Epithelial cell of prostate (primary cell): ENCODE measurements at regions not wholly inside any gene's neighbourhood (a gene's known extent, or its start where the extent isn't known, plus 50 kb on each side); places are given as distances from the start of the nearest gene placed in this dataset.
"Not testable (repeated sequence)": the region's sequence is repeated elsewhere in the genome, so short reads cannot be mapped to it uniquely, and the experiment has no call there.

Source experiments
- DNase-seq: peaks from one replicate; pipeline ENCODE4 v3.0.0-alpha.2; 2011; ENCODE audit warnings: low read depth, low spot score
- H3K27ac ChIP-seq: fragments of 450-650 bp; 2 replicates; pipeline ENCODE4 v1.5.1; 2017; ENCODE audit warnings: mild to moderate bottlenecking

DNA sequence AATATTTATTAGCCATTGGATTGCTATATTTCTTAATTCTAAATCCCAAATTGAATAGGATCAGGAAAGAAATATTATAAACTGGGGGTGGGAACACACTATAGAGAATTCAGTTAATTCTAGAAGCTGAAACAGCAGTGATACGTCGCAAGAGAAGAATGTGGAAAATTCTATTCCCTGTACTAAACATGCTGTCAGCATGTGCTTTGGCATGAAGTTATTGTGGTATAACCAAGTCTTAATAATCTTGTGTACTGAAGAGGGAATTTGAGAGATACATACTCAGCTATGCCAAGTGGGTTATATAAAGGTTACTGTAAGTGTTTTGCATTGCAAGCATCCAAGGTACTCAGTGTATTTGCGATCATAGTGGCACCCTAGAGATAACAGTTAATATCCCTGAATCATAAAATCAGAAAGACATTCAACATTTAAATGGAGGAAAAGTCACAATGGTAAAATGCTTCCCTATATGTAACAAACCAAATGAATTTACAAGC lies 1492.9 kb upstream of the C9orf72 start:
- DNase-seq = no peak
- H3K27ac ChIP-seq = no peak overlapping the region

DNA sequence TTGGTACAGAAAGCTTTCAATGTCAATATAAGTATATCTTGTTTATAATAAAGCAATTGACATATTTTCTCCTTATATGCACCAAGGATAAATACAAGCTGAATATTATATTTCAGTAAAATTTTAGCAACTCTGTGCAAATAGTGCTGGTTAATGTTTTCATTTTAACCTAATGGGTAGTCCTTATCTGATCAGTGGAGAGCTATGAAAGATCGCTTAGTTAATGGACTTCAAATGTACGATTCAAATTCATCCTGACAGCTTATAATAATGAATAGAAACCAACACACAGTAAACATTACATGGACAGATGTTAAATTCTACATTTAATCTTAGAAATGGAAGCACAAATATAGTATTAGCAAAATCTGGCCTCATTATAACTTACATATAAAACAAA lies 1495.2 kb upstream of the C9orf72 start:
- no peak for DNase-seq
- no peak overlapping the region for H3K27ac ChIP-seq

- H3K27ac ChIP-seq = no peak overlapping the region
- DNase-seq = no peak
Measured at GRCh38 chr9:29069376-29069775, 1496.1 kb upstream of the C9orf72 start.

GRCh38 chr9:29078063-29078666 lies 1504.9 kb upstream of the C9orf72 start:
- DNase-seq = peak; percentile 14
- no peak overlapping the region for H3K27ac ChIP-seq

- H3K27ac ChIP-seq = no peak overlapping the region
- DNase-seq = no peak
Measured at GRCh38 chr9:29100762-29101161, 1527.5 kb upstream of the C9orf72 start.

- DNase-seq, H3K27ac ChIP-seq: not testable (repeated sequence)
Measured at GRCh38 chr9:29104166-29104565, 1530.9 kb upstream of the C9orf72 start.

- no peak for DNase-seq
- H3K27ac ChIP-seq = no peak overlapping the region
Measured at GRCh38 chr9:29118555-29118954, 1545.3 kb upstream of the C9orf72 start.

GRCh38 chr9:29126783-29127182 lies 1553.5 kb upstream of the C9orf72 start:
- H3K27ac ChIP-seq = no peak overlapping the region
- DNase-seq = no peak

- DNase-seq = no peak
- H3K27ac ChIP-seq = no peak overlapping the region
Measured at GRCh38 chr9:29129763-29130162, 1556.5 kb upstream of the C9orf72 start.

GRCh38 chr9:29144476-29144875 lies 1571.2 kb upstream of the C9orf72 start:
- DNase-seq = no peak
- no peak overlapping the region for H3K27ac ChIP-seq

DNA sequence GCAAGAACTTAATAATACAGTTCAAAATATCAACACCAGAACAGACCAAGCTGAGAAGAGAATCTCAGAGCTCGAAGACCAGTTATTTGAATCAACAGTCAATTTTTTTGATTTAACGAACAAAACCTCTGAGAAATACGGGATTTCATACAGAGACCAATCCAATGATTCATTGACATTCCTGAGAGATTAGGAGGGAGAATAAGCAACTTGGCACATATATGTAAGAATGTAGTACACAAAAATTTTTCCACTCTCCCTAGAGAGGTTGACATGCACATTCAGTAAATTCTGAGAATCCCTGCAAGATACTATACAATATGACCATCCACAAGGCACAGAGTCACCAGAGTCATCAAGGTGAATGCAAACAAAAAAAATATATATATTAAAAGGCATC lies 1577.3 kb upstream of the C9orf72 start:
- no peak overlapping the region for H3K27ac ChIP-seq
- DNase-seq = no peak

DNA sequence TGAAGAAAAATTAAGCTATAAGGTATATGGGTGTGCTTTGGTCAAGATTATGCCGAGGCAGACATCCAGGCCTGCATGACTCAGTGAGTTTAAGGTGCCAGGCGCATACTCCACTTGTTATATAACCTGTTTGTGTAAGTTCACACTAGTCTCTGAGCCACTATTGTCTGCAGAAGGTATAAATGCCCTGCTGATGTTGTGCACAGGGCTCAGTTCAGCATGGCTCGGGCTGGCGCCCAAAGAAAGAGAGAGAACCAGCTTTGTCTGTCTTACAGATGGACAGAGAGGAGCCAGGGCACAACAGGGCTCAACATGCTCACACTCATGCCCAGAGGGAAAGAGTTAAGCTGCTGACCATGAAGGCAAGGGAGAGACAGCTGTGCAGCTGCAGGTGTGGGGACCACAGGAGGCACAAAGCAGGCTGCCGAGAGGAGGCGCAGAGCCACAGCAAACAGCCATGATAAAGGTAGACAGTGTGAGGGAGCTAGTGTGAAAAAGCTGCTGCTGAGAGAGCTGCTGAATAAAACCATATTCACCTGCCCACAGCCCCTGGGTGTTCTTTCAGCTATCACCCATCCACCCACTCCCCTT lies 1587.6 kb upstream of the C9orf72 start:
- no peak for DNase-seq
- no peak overlapping the region for H3K27ac ChIP-seq

GRCh38 chr9:29174136-29174535 lies 1600.9 kb upstream of the C9orf72 start:
- H3K27ac ChIP-seq = no peak overlapping the region
- no peak for DNase-seq

GRCh38 chr9:29176231-29176630 lies 1603.0 kb upstream of the C9orf72 start:
- DNase-seq = no peak
- H3K27ac ChIP-seq = no peak overlapping the region

GRCh38 chr9:29176786-29177185 lies 1603.5 kb upstream of the C9orf72 start:
- H3K27ac ChIP-seq = no peak overlapping the region
- DNase-seq = no peak

GRCh38 chr9:29183971-29184370 lies 1610.7 kb upstream of the C9orf72 start:
- DNase-seq = no peak
- H3K27ac ChIP-seq = no peak overlapping the region

GRCh38 chr9:29188771-29189170 lies 1615.5 kb upstream of the C9orf72 start:
- DNase-seq, H3K27ac ChIP-seq: not testable (repeated sequence)

DNA sequence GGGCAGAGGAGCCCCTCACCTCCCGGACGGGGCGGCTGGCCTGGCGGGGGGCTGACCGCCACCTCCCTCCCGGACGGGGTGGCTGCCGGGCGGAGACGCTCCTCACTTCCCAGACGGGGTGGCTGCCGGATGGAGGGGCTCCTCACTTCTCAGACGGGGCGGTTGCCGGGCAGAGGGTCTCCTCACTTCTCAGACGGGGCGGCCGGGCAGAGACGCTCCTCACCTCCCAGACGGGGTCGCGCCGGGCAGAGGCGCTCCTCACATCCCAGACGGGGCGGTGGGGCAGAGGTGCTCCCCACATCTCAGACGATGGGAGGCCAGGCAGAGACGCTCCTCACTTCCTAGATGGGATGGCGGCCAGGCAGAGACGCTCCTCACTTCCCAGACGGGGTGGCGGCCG lies 1615.9 kb upstream of the C9orf72 start:
- DNase-seq, H3K27ac ChIP-seq: not testable (repeated sequence)

- DNase-seq = no peak
- H3K27ac ChIP-seq = no peak overlapping the region
Measured at GRCh38 chr9:29198861-29199260, 1625.6 kb upstream of the C9orf72 start.

DNA sequence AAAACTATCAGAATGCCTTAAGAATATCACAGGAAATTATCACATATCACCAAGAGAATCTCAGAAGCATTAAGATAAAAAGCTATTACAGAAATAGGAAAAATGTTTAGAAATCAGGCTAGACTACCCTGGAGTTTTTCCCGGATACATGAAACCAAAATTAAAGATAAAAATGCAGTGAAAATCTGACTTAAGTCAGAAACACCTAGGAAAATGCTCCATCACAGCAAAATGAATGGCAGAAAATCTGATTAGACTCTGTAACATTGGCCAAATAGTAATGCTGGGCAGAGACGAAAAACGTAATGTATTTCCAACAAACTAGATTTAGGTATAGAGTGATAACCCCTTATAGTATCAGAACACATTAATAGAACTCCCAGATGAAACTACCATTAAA lies 1626.7 kb upstream of the C9orf72 start:
- no peak for DNase-seq
- H3K27ac ChIP-seq = no peak overlapping the region

DNA sequence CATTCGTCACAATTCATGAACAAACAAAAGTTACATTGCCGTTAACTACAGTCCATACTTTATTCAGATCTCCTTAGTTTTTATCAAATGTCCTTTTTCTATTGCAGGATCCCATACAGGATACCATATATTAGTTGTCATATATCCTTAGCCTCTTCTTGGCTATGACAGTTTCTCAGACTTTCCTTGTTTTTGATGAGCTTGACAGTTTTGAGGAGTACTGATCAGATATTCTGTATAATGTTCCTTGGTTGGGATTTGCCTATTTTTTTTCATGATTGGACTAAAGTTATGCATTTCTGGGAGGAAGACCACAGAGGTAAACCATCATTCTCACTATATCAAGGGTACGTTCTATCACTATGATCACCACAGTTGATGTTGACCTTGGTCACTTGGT lies 1627.4 kb upstream of the C9orf72 start:
- H3K27ac ChIP-seq = no peak overlapping the region
- no peak for DNase-seq

DNA sequence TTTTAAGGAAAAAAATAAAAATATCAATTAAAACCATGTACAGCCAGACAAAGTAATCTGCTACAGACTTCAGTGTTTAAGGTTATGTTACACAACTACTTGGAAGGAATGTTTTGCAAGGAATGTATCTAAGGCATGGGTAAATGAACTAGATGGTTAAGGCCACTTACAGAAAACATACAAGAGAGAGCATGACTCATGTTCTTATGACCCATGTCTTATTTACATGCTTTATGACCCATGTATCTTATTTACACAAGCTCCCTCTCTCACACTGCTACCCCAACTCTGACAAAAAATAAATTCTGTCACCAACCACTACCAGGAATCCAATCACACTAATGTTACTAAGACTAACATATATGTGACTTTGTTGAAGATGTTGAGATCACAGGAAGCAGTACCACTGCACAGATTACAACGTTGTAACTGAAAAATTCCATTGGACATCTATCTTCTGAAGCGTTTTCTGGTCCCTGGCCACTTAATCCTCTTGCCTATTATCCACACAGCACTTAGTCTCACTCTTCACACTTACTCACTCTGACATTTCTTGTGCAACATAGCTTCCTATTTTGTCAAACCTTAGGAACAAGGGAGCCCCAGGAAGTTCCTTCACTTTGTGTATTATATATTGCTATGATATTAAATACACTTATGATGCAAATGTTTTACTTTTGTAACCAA lies 1630.1 kb upstream of the C9orf72 start:
- H3K27ac ChIP-seq = no peak overlapping the region
- DNase-seq = no peak
